Panc1 (cell line): ENCODE measurements at regions not wholly inside any gene's neighbourhood (a gene's known extent, or its start where the extent isn't known, plus 50 kb on each side); places are given as distances from the start of the nearest gene placed in this dataset.

Experiments used
- ATAC-seq: fragments of 200-7000 bp; cut with Tn5 transposase; 2 replicates; pipeline ENCODE4 v1.9.1; 2020; ENCODE audit warnings: mild to moderate bottlenecking, moderate library complexity
- BruUV-seq: library from RNA; stranded (reverse); fragments of 400-500 nt; replicated peaks from 2 replicates; lab custom pipeline; 2021; lab: Mats Ljungman, UMichigan
- CTCF ChIA-PET: fragments of 300-600 bp; sonication (Branson Sonifier 250); formaldehyde crosslinking; loops from one replicate; lab custom pipeline; 2022; ENCODE audit warnings: antibody characterized with exemption; lab: Charles Lee
- POLR2A ChIA-PET: fragments of 300-600 bp; sonication (Branson Sonifier 250); formaldehyde crosslinking; loops from one replicate; lab custom pipeline; 2022; ENCODE audit warnings: antibody characterized with exemption; lab: Charles Lee
- DNase-seq: peaks from one replicate; pipeline ENCODE4 v3.0.0-alpha.2; 2010; ENCODE audit warnings: low read depth, low spot score
- H3K27ac ChIP-seq: 2 replicates; pipeline ENCODE4 v1.5.1; 2011; ENCODE audit warnings: mild to moderate bottlenecking, low read length, inconsistent platforms
- H3K27me3 ChIP-seq: fragments of 200-500 bp; sonication (Bioruptor generic); 2 replicates; pipeline ENCODE4 v1.6.0; 2014; ENCODE audit warnings: low read length, inconsistent platforms; ENCODE audit not compliant: control insufficient read depth, insufficient read depth
- H3K36me3 ChIP-seq: fragments of 200-500 bp; sonication (Bioruptor generic); 2 replicates; pipeline ENCODE4 v1.5.1; 2014; ENCODE audit warnings: inconsistent platforms, mild to moderate bottlenecking, low read length, moderate library complexity; ENCODE audit not compliant: control insufficient read depth, insufficient read depth
- H3K4me1 ChIP-seq: 2 replicates; pipeline ENCODE4 v1.5.1; 2011; ENCODE audit warnings: inconsistent platforms, mild to moderate bottlenecking, low read length, moderate library complexity; ENCODE audit not compliant: control insufficient read depth, insufficient read depth
- H3K4me3 ChIP-seq, 2 experiments: 2 replicates each; pipeline ENCODE4 v1.5.1; 2011 to 2012; ENCODE audit warnings: low read depth in 2 of 2, low read length in 2 of 2, mild to moderate bottlenecking in 2 of 2, inconsistent platforms in 1 of 2, moderate library complexity in 1 of 2
- H3K9me3 ChIP-seq: fragments of 200-500 bp; sonication (Bioruptor generic); 2 replicates; pipeline ENCODE4 v1.5.1; 2014; ENCODE audit warnings: low read depth, mild to moderate bottlenecking, inconsistent platforms, low read length, moderate library complexity; ENCODE audit not compliant: control insufficient read depth, insufficient read depth
- CTCF ChIP-seq: fragments of 450-650 bp; IDR thresholded peaks from 2 replicates; pipeline ENCODE4 v1.5.1; 2017; ENCODE audit warnings: mild to moderate bottlenecking
- POLR2AphosphoS5 ChIP-seq: IDR thresholded peaks from 2 replicates; pipeline ENCODE4 v1.6.1; 2012; ENCODE audit warnings: mild to moderate bottlenecking, low read depth, low read length, moderate library complexity
- REST ChIP-seq, 2 experiments: IDR thresholded peaks; 2 replicates each; pipeline ENCODE4 v1.6.1; 2011 to 2012; ENCODE audit warnings: low read depth in 2 of 2, control low read depth in 1 of 2, low read length in 1 of 2, mild to moderate bottlenecking in 1 of 2, moderate library complexity in 1 of 2; ENCODE audit not compliant: insufficient read depth in 1 of 2
- SIN3A ChIP-seq: IDR thresholded peaks from 2 replicates; pipeline ENCODE4 v1.6.1; 2012; ENCODE audit warnings: low read depth, mild to moderate bottlenecking, low read length, moderate library complexity, borderline replicate concordance; ENCODE audit not compliant: insufficient read depth
- TCF7L2 ChIP-seq: IDR thresholded peaks from 2 replicates; pipeline ENCODE4 v1.6.1; 2011; ENCODE audit warnings: mild to moderate bottlenecking, low read depth, low read length, inconsistent platforms
- in situ Hi-C: cut with HindIII; loops from 2 replicates; pipeline ENCODE4 v1.10.0; 2016; ENCODE audit warnings: low sequenced_read_pairs, low pct_unique_long_range_greater_than_20kb
- intact Hi-C: fragments of 100-400 bp; cut with micrococcal nuclease; formaldehyde crosslinking; loops from one replicate; pipeline ENCODE4 v1.10.0; 2022; ENCODE audit not compliant: unreplicated experiment

- CTCF ChIA-PET, result no interaction called here
- POLR2A ChIA-PET, result no interaction called here
These were observed 228.4 kb downstream of the SPANXN1 start for GRCh38 chrX:145475725-145476124.

GRCh38 chrX:145484740-145485139, 237.4 kb downstream of the SPANXN1 start:
- Histone ChIP-seq H3K27me3 (no peaks in the 10 kb centered on the region), H3K4me1 (no peaks in the 10 kb centered on the region), H3K9me3 (no peaks in the 10 kb centered on the region), H3K4me3 (no peak overlapping the region), H3K27ac (no peak overlapping the region), H3K36me3 (no peaks in the 10 kb centered on the region)
- intact Hi-C loops, result no loop called here
- ChIA-PET CTCF (no interaction called here), POLR2A (interaction anchor here (0.8 kb wide), 1 partner anchor 1183 kb away, joined by 7 read pairs; no protein-coding TSS in a partner anchor)
- ATAC-seq (no peak), DNase-seq (no peak)
- BruUV-seq, result no TSS peak
- in situ Hi-C loops, result no loop called here
- TF ChIP-seq POLR2AphosphoS5, result no peak
- no peak for TF ChIP-seq CTCF
- TF ChIP-seq REST (IDR thresholded peaks at IDR 0.05; ENCODE audit: insufficient read depth in 1 of 2, low read depth in 2 of 2, low read length in 1 of 2), result no peak
- TF ChIP-seq SIN3A, result no peak
- TF ChIP-seq TCF7L2, result no peak

More at GRCh38 chrX:145475725-145476124, 228.4 kb downstream of the SPANXN1 start:
- H3K27ac ChIP-seq, result no peak overlapping the region
- TF ChIP-seq POLR2AphosphoS5, result no peak
- no peak for TF ChIP-seq CTCF
- TF ChIP-seq SIN3A, result no peak
- TF ChIP-seq TCF7L2, result no peak
- no peak for TF ChIP-seq REST (IDR thresholded peaks at IDR 0.05; ENCODE audit: insufficient read depth in 1 of 2, low read depth in 2 of 2, low read length in 1 of 2)
- DNase-seq (no peak), ATAC-seq (no peak)
- intact Hi-C loops, result no loop called here
- H3K4me1 ChIP-seq, result no peaks in the 10 kb centered on the region
- BruUV-seq, result no TSS peak
- in situ Hi-C loops, result no loop called here
- H3K4me3 ChIP-seq, result no peak overlapping the region
- no peaks in the 10 kb centered on the region for H3K36me3 ChIP-seq
- H3K9me3 ChIP-seq, result no peaks in the 10 kb centered on the region
- H3K27me3 ChIP-seq, result no peaks in the 10 kb centered on the region
